ENCODE measurements at regions not wholly inside any gene's neighbourhood (a gene's known extent, or its start where the extent isn't known, plus 50 kb on each side); places are given as distances from the start of the nearest gene placed in this dataset.

DNA sequence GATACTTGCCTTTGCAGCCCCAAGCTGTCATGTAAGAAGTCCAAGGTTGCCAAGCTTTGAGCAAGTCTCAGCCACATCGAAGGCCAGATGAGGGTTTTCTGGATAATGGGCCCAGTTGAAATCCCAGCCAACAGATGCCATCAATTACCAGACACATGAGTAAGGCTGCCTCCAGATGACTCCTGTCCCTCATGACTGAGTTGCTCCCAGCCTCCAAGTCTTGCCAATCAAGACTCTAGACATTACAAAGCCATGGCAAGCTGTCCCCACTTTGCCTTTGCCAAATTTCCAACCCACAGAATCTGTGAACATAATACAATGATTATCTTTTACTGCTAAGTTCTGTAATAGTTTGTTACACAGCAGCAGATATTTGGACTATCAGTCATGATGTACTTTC, 76.8 kb upstream of the ARMC2 start:
- TF ChIP-seq EZH2 (IDR thresholded peaks at IDR 0.05; ENCODE audit: insufficient read depth, poor library complexity, severe bottlenecking) (no peak), EZH2phosphoT487 (IDR thresholded peaks at IDR 0.05; ENCODE audit: insufficient read depth, low read depth) (no peak)
